ENCODE measurements at regions not wholly inside any gene's neighbourhood (a gene's known extent, or its start where the extent isn't known, plus 50 kb on each side); places are given as distances from the start of the nearest gene placed in this dataset.

DNA sequence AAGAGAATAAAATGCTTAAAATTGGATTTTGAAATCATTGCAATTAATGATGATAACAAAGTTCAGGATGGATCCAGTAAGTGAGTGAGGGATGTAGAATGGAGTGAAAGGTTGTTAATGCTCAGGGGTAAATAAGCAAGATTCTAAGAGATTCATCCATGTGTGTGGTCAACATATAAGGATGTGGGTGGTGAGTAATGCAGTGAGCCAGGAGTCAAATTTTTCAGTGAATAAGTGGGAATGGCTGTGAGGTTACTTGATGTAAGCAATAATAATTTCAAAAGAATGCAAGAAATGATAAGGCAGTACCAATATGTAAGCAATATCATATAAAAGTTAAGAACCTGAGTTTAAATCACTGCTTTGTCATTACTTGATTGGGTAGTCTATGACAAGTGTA lies 207.5 kb upstream of the ADGRB3 start:
- TF ChIP-seq, protein P1, sequence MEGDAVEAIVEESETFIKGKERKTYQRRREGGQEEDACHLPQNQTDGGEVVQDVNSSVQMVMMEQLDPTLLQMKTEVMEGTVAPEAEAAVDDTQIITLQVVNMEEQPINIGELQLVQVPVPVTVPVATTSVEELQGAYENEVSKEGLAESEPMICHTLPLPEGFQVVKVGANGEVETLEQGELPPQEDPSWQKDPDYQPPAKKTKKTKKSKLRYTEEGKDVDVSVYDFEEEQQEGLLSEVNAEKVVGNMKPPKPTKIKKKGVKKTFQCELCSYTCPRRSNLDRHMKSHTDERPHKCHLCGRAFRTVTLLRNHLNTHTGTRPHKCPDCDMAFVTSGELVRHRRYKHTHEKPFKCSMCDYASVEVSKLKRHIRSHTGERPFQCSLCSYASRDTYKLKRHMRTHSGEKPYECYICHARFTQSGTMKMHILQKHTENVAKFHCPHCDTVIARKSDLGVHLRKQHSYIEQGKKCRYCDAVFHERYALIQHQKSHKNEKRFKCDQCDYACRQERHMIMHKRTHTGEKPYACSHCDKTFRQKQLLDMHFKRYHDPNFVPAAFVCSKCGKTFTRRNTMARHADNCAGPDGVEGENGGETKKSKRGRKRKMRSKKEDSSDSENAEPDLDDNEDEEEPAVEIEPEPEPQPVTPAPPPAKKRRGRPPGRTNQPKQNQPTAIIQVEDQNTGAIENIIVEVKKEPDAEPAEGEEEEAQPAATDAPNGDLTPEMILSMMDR (conservative IDR thresholded peaks at IDR 0.05), result no peak
- no peak for TF ChIP-seq EZH2 (IDR thresholded peaks at IDR 0.05; ENCODE audit: low read depth)

Measured in PC-9 (cell line).